NB4 (cell line): ENCODE measurements at regions not wholly inside any gene's neighbourhood (a gene's known extent, or its start where the extent isn't known, plus 50 kb on each side); places are given as distances from the start of the nearest gene placed in this dataset.

Experiments used
- CTCF ChIP-seq: IDR thresholded peaks from one replicate; pipeline ENCODE4 v1.5.1; 2012; ENCODE audit warnings: low read depth, low read length
- POLR2A ChIP-seq: IDR thresholded peaks from 2 replicates; pipeline ENCODE4 v1.6.1; 2011; ENCODE audit warnings: mild to moderate bottlenecking; ENCODE audit not compliant: insufficient read length; ENCODE audit errors: extremely low read depth

GRCh38 chr15:94056314-94056713, 175.0 kb upstream of the MCTP2 start:
- TF ChIP-seq CTCF, result no peak
- TF ChIP-seq POLR2A, result no peak
